K562 (cell line): ENCODE measurements at regions not wholly inside any gene's neighbourhood (a gene's known extent, or its start where the extent isn't known, plus 50 kb on each side); places are given as distances from the start of the nearest gene placed in this dataset.

ENCODE experiments used
- ARID4B ChIP-seq: sonication (generic); formaldehyde crosslinking; IDR thresholded peaks from 2 replicates; pipeline ENCODE4 v1.8.0; 2022; ENCODE audit warnings: mild to moderate bottlenecking, missing genetic modification reagents
- CHD1 ChIP-seq: fragments of 200-600 bp; sonication (generic); IDR thresholded peaks from one replicate; pipeline ENCODE4 v1.6.1; 2012; ENCODE audit warnings: mild to moderate bottlenecking, moderate library complexity, low read length, inconsistent platforms
- CTBP1 ChIP-seq: fragments of 450-650 bp; IDR thresholded peaks from 2 replicates; pipeline ENCODE4 v1.6.1; 2016; ENCODE audit warnings: borderline replicate concordance
- FOXJ3 ChIP-seq: sonication (generic); formaldehyde crosslinking; IDR thresholded peaks from 2 replicates; pipeline ENCODE4 v1.4.0; 2020; ENCODE audit warnings: mild to moderate bottlenecking, missing genetic modification reagents
- PRDM10 ChIP-seq: fragments of 450-650 bp; IDR thresholded peaks from 2 replicates; pipeline ENCODE4 v1.6.1; 2018; ENCODE audit not compliant: partially characterized antibody
- YY1 ChIP-seq, 3 experiments: IDR thresholded peaks; 2 replicates each; pipeline ENCODE4 v1.6.1; 2011; ENCODE audit warnings: low read length in 2 of 3, mild to moderate bottlenecking in 2 of 3, moderate library complexity in 2 of 3, borderline replicate concordance in 1 of 3, control low read depth in 1 of 3, low read depth in 1 of 3; ENCODE audit not compliant: insufficient read depth in 3 of 3, insufficient replicate concordance in 2 of 3, control insufficient read depth in 1 of 3, insufficient read length in 1 of 3; ENCODE audit errors: extremely low read depth in 1 of 3
- ZBTB40 ChIP-seq, 2 experiments: fragments of 450-650 bp in 1 of 2; sonication (generic) in 1 of 2; formaldehyde crosslinking in 1 of 2; IDR thresholded peaks; 2 replicates each; pipeline versions ENCODE4 v1.7.1 to v1.9.0; 2016 to 2022; ENCODE audit warnings: inconsistent platforms in 1 of 2, mild to moderate bottlenecking in 1 of 2, missing genetic modification reagents in 1 of 2

- TF ChIP-seq CHD1 (no peak), ARID4B (no peak), CTBP1 (no peak), FOXJ3 (no peak), YY1 (IDR thresholded peaks at IDR 0.05; ENCODE audit: borderline replicate concordance in 1 of 3, control insufficient read depth in 1 of 3, extremely low read depth in 1 of 3, insufficient read depth in 3 of 3, insufficient read length in 1 of 3, insufficient replicate concordance in 2 of 3, low read depth in 1 of 3, low read length in 2 of 3) (no peak), ZBTB40 (IDR thresholded peaks at IDR 0.05) (no peak), ZBTB40 (CRISPR knock-in tag; IDR thresholded peaks at IDR 0.05) (no peak), PRDM10 (no peak)
Observed at GRCh38 chr14:99346470-99347080, 74.6 kb upstream of the BCL11B start.
